ENCODE measurements at regions not wholly inside any gene's neighbourhood (a gene's known extent, or its start where the extent isn't known, plus 50 kb on each side); places are given as distances from the start of the nearest gene placed in this dataset.
"Not testable (repeated sequence)": the region's sequence is repeated elsewhere in the genome, so short reads cannot be mapped to it uniquely, and the experiment has no call there.

GRCh38 chr12:88720231-88720630, 140.0 kb upstream of the KITLG start:
- no peaks in the 10 kb centered on the region for H3K27me3 ChIP-seq (ENCODE audit: control insufficient read depth, insufficient read depth, low read length)
- H3K9ac ChIP-seq (ENCODE audit: low read depth, low read length), result no peak overlapping the region
- no peak overlapping the region for H3K27ac ChIP-seq (ENCODE audit: low read depth, low read length)
- no peak overlapping the region for H3K4me3 ChIP-seq (ENCODE audit: low read depth, low read length)
- no peaks in the 10 kb centered on the region for H3K9me3 ChIP-seq (ENCODE audit: control insufficient read depth, insufficient read depth, low read length)
- H3K36me3 ChIP-seq (ENCODE audit: control insufficient read depth, insufficient read depth, low read length), result no peaks in the 10 kb centered on the region
- no peaks in the 10 kb centered on the region for H3K4me1 ChIP-seq (ENCODE audit: control insufficient read depth, insufficient read depth, low read length)

GRCh38 chr12:88717188-88717587, 136.9 kb upstream of the KITLG start:
- Histone ChIP-seq H3K9ac (ENCODE audit: low read depth, low read length) (no peak overlapping the region), H3K27ac (ENCODE audit: low read depth, low read length) (no peak overlapping the region), H3K27me3 (ENCODE audit: control insufficient read depth, insufficient read depth, low read length) (no peaks in the 10 kb centered on the region), H3K4me1 (ENCODE audit: control insufficient read depth, insufficient read depth, low read length) (no peaks in the 10 kb centered on the region), H3K36me3 (ENCODE audit: control insufficient read depth, insufficient read depth, low read length) (no peaks in the 10 kb centered on the region), H3K9me3 (ENCODE audit: control insufficient read depth, insufficient read depth, low read length) (no peaks in the 10 kb centered on the region), H3K4me3 (ENCODE audit: low read depth, low read length) (no peak overlapping the region)

- Histone ChIP-seq H3K4me3 (ENCODE audit: low read depth, low read length) (no peak overlapping the region), H3K9me3 (ENCODE audit: control insufficient read depth, insufficient read depth, low read length) (no peaks in the 10 kb centered on the region), H3K4me1 (ENCODE audit: control insufficient read depth, insufficient read depth, low read length) (no peaks in the 10 kb centered on the region)
Observed at GRCh38 chr12:88716240-88716639, 136.0 kb upstream of the KITLG start.

GRCh38 chr12:88715673-88716072, 135.4 kb upstream of the KITLG start:
- Histone ChIP-seq H3K27ac (ENCODE audit: low read depth, low read length) (no peak overlapping the region), H3K4me3 (ENCODE audit: low read depth, low read length) (no peak overlapping the region), H3K27me3 (ENCODE audit: control insufficient read depth, insufficient read depth, low read length) (no peaks in the 10 kb centered on the region), H3K9ac (ENCODE audit: low read depth, low read length) (no peak overlapping the region), H3K9me3 (ENCODE audit: control insufficient read depth, insufficient read depth, low read length) (no peaks in the 10 kb centered on the region), H3K36me3 (ENCODE audit: control insufficient read depth, insufficient read depth, low read length) (no peaks in the 10 kb centered on the region), H3K4me1 (ENCODE audit: control insufficient read depth, insufficient read depth, low read length) (no peaks in the 10 kb centered on the region)

More at GRCh38 chr12:88716240-88716639, 136.0 kb upstream of the KITLG start:
- Histone ChIP-seq H3K36me3 (ENCODE audit: control insufficient read depth, insufficient read depth, low read length) (no peaks in the 10 kb centered on the region), H3K27me3 (ENCODE audit: control insufficient read depth, insufficient read depth, low read length) (no peaks in the 10 kb centered on the region), H3K27ac (ENCODE audit: low read depth, low read length) (no peak overlapping the region), H3K9ac (ENCODE audit: low read depth, low read length) (no peak overlapping the region)

- H3K9me3 ChIP-seq (ENCODE audit: control insufficient read depth, insufficient read depth, low read length); H3K4me1 ChIP-seq (ENCODE audit: control insufficient read depth, insufficient read depth, low read length); H3K4me3 ChIP-seq (ENCODE audit: low read depth, low read length); H3K9ac ChIP-seq (ENCODE audit: low read depth, low read length); H3K27ac ChIP-seq (ENCODE audit: low read depth, low read length); H3K36me3 ChIP-seq (ENCODE audit: control insufficient read depth, insufficient read depth, low read length); H3K27me3 ChIP-seq (ENCODE audit: control insufficient read depth, insufficient read depth, low read length): not testable (repeated sequence)
Observed at GRCh38 chr12:88714263-88714882, 134.1 kb upstream of the KITLG start.

- Histone ChIP-seq H3K36me3 (ENCODE audit: control insufficient read depth, insufficient read depth, low read length) (no peaks in the 10 kb centered on the region), H3K27ac (ENCODE audit: low read depth, low read length) (no peak overlapping the region), H3K9ac (ENCODE audit: low read depth, low read length) (no peak overlapping the region), H3K4me3 (ENCODE audit: low read depth, low read length) (no peak overlapping the region), H3K4me1 (ENCODE audit: control insufficient read depth, insufficient read depth, low read length) (no peaks in the 10 kb centered on the region), H3K9me3 (ENCODE audit: control insufficient read depth, insufficient read depth, low read length) (peaks cover 3% of the 10 kb centered on the region; the same call in 1 of the 2 replicates), H3K27me3 (ENCODE audit: control insufficient read depth, insufficient read depth, low read length) (no peaks in the 10 kb centered on the region)
Observed at GRCh38 chr12:88707800-88708199, 127.5 kb upstream of the KITLG start.

- H3K36me3 ChIP-seq (ENCODE audit: control insufficient read depth, insufficient read depth, low read length), result no peaks in the 10 kb centered on the region
- peaks cover 3% of the 10 kb centered on the region; the same call in 1 of the 2 replicates for H3K9me3 ChIP-seq (ENCODE audit: control insufficient read depth, insufficient read depth, low read length)
- H3K4me3 ChIP-seq (ENCODE audit: low read depth, low read length), result no peak overlapping the region
- H3K27ac ChIP-seq (ENCODE audit: low read depth, low read length), result no peak overlapping the region
- H3K27me3 ChIP-seq (ENCODE audit: control insufficient read depth, insufficient read depth, low read length), result no peaks in the 10 kb centered on the region
- H3K4me1 ChIP-seq (ENCODE audit: control insufficient read depth, insufficient read depth, low read length), result no peaks in the 10 kb centered on the region
- no peak overlapping the region for H3K9ac ChIP-seq (ENCODE audit: low read depth, low read length)
Observed at GRCh38 chr12:88706286-88706685, 126.0 kb upstream of the KITLG start.

- H3K9me3 ChIP-seq (ENCODE audit: control insufficient read depth, insufficient read depth, low read length), result peaks cover 3% of the 10 kb centered on the region; the same call in 1 of the 2 replicates
Observed at GRCh38 chr12:88703790-88704189, 123.5 kb upstream of the KITLG start.

GRCh38 chr12:88698471-88698870, 118.2 kb upstream of the KITLG start:
- no peak overlapping the region for H3K27ac ChIP-seq (ENCODE audit: low read depth, low read length)
- no peak overlapping the region for H3K4me3 ChIP-seq (ENCODE audit: low read depth, low read length)
- H3K36me3 ChIP-seq (ENCODE audit: control insufficient read depth, insufficient read depth, low read length), result no peaks in the 10 kb centered on the region

More at GRCh38 chr12:88703790-88704189, 123.5 kb upstream of the KITLG start:
- H3K4me3 ChIP-seq (ENCODE audit: low read depth, low read length), result no peak overlapping the region
- H3K27ac ChIP-seq (ENCODE audit: low read depth, low read length), result no peak overlapping the region
- no peaks in the 10 kb centered on the region for H3K36me3 ChIP-seq (ENCODE audit: control insufficient read depth, insufficient read depth, low read length)
- no peak overlapping the region for H3K9ac ChIP-seq (ENCODE audit: low read depth, low read length)
- H3K27me3 ChIP-seq (ENCODE audit: control insufficient read depth, insufficient read depth, low read length), result no peaks in the 10 kb centered on the region
- no peaks in the 10 kb centered on the region for H3K4me1 ChIP-seq (ENCODE audit: control insufficient read depth, insufficient read depth, low read length)

GRCh38 chr12:88693837-88694445, 113.7 kb upstream of the KITLG start:
- no peak overlapping the region for H3K27ac ChIP-seq (ENCODE audit: low read depth, low read length)
- peaks cover 12% of the 10 kb centered on the region for H3K9me3 ChIP-seq (ENCODE audit: control insufficient read depth, insufficient read depth, low read length)
- no peaks in the 10 kb centered on the region for H3K27me3 ChIP-seq (ENCODE audit: control insufficient read depth, insufficient read depth, low read length)
- H3K36me3 ChIP-seq (ENCODE audit: control insufficient read depth, insufficient read depth, low read length), result no peaks in the 10 kb centered on the region
- no peaks in the 10 kb centered on the region for H3K4me1 ChIP-seq (ENCODE audit: control insufficient read depth, insufficient read depth, low read length)
- no peak overlapping the region for H3K9ac ChIP-seq (ENCODE audit: low read depth, low read length)
- H3K4me3 ChIP-seq (ENCODE audit: low read depth, low read length), result no peak overlapping the region

More at GRCh38 chr12:88698471-88698870, 118.2 kb upstream of the KITLG start:
- peaks cover 12% of the 10 kb centered on the region for H3K9me3 ChIP-seq (ENCODE audit: control insufficient read depth, insufficient read depth, low read length)
- H3K27me3 ChIP-seq (ENCODE audit: control insufficient read depth, insufficient read depth, low read length), result no peaks in the 10 kb centered on the region
- no peak overlapping the region for H3K9ac ChIP-seq (ENCODE audit: low read depth, low read length)
- H3K4me1 ChIP-seq (ENCODE audit: control insufficient read depth, insufficient read depth, low read length), result no peaks in the 10 kb centered on the region

- H3K9ac ChIP-seq (ENCODE audit: low read depth, low read length), result no peak overlapping the region
- H3K4me1 ChIP-seq (ENCODE audit: control insufficient read depth, insufficient read depth, low read length), result no peaks in the 10 kb centered on the region
- peaks cover 12% of the 10 kb centered on the region for H3K9me3 ChIP-seq (ENCODE audit: control insufficient read depth, insufficient read depth, low read length)
- H3K4me3 ChIP-seq (ENCODE audit: low read depth, low read length), result no peak overlapping the region
- no peaks in the 10 kb centered on the region for H3K36me3 ChIP-seq (ENCODE audit: control insufficient read depth, insufficient read depth, low read length)
- H3K27ac ChIP-seq (ENCODE audit: low read depth, low read length), result no peak overlapping the region
- no peaks in the 10 kb centered on the region for H3K27me3 ChIP-seq (ENCODE audit: control insufficient read depth, insufficient read depth, low read length)
Observed at GRCh38 chr12:88691811-88692210, 111.5 kb upstream of the KITLG start.
